ENCODE measurements at regions not wholly inside any gene's neighbourhood (a gene's known extent, or its start where the extent isn't known, plus 50 kb on each side); places are given as distances from the start of the nearest gene placed in this dataset.

DNA sequence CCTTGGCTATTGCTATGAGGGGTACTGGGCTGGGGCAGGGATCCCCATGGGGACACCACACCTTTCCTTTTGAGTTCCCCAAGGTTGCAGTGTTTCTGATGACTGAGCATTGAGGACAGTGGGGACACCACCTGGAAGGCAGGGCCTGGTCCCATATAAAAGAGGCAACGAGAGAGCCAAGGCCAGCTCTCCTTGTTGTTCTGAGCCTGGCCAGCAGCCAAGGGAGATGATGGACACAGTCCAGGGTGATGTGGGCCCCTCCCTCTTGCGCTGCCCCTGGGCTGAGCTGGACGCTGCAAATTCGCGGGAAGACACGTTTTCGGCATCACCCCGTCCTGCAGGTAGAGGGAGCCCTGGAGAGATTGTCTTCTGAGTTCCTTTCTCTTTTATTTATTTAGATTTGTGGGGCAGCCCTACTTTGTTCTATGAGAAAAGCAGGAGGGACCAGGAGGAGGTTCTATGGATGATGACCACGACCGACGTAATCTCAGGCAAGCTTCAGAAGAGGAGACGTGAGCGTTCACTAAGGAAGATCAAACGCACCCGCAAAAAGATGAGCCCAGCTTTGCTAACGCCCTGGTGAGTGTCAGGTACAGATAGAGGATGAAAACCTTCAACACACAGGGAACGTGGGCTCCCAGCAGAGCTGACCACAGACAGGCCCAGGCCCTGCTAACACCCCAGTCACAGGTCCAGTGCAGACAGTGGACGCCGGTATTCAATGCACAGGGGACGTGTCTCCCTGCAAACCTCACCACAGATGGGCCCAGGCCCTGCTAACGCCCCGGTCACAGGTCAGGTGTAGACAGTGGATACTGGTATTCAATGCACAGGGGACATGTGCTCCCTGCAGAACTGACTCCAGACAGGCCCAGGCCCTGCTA lies 97.4 kb downstream of the SHOX start:
- DNase-seq = no peak

DNA sequence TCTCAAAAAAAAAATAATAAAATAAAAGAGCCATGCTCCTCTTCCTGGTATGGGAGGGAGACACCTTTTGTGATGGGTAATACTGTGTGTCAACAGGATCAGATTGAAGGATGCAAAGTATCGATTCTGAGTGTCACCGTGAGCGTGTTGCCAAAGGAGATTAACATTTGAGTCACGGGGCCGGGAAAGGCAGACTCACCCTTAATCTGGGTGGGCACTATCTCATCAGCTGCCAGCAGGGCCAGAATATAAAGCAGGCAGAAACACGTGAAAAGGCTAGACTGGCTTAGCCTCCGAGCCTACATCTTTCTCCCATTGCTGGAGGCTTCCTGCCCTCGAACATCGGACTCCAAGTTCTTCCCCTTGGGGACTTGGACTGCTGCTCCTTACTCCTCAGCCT lies 95.4 kb downstream of the SHOX start:
- DNase-seq = no peak

DNA sequence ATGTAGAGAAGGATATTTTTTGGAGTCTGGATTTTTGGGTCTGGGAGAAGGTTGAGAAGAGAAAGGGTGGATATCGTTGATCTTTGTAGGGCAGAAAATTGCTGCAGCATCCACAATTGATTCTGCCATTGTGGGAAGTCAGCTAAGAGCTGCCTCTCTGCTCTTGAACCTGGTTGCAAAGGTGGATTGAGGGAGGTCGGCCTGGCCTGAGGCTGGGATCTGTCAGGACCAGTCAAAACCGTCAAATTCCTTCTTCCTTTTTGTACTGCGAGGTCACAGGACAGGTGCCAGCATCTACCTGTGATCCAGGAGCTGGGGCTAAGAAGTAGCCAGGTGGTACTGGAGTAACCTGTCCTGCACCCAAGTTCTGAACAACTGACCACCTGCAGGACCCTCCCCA lies 93.7 kb downstream of the SHOX start:
- no peak for DNase-seq

DNA sequence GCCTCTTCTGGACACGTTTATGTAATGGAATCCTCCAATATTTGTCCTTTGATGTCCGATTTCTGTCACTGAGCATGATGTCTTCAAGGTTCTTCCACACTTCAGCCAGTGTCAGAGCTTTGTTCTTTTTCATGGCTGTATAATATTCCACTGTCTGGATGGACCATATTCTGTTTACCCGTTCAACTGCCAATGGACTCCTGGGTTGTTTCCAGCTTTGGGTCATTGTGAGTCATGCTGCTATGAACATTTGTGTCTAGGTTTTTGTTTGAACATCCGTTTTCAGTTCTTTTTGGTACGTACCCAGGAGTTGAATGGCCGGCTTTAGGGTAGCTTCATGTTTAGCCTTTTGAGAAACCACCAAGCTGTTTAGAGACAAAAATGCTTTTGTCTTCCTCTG lies 93.2 kb downstream of the SHOX start:
- no peak for DNase-seq

DNA sequence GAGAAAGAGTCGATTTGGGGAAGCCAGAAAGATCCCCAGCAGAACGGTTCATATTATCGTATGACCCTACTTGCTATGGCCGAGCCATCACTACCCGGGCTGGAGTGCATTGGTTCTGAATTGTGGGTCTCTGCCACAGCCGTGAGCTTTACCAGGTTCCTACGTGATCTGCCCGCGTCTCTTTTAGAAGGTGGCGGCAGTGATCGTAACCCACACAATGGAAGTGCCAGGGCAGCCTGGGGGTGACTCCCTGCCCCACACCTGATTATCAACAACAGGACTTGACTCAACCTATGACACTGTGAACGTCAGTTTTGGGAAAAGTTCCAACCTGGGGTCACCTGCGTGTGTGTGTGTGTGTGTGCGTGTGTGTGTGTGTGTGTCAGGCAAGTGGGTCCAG lies 90.8 kb downstream of the SHOX start:
- no peak for DNase-seq

DNA sequence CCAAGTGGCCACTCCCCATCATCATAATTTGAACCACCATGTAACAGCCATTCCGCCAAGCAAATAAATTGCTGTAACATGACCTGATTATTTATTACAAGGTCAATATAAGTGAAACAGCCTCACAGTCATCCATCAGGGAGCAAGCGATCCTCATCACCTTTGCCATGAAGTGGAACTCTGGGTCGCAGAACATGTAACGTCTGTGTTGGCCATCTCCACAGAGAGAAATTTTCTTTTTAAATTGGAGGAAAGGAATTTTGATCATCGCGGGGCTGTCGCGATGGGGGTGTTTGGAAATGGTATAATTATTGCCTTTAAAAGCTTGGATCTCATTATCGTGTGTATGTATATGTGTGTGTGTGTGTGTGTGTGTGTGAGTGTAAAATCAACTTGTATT lies 90.2 kb downstream of the SHOX start:
- DNase-seq = no peak

DNA sequence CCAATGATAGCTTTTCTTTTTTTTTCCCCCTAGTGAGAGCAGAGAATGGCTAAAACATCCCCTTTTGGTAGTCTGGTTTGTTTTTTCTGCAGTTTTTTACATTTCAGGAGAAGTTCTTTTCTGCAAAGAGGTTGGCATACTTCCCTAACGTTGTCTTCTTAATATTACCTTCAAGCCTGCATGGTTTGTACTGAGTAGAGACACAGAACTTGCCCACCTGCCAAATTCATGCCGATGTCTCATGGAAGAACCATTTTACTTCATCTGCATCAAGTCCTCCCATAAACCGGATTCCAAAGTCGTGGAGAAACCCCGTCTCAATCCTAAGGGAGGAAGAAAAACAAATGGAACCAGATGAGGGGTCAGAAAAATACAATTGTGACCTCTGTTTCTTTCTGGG lies 89.7 kb downstream of the SHOX start:
- DNase-seq = no peak

DNA sequence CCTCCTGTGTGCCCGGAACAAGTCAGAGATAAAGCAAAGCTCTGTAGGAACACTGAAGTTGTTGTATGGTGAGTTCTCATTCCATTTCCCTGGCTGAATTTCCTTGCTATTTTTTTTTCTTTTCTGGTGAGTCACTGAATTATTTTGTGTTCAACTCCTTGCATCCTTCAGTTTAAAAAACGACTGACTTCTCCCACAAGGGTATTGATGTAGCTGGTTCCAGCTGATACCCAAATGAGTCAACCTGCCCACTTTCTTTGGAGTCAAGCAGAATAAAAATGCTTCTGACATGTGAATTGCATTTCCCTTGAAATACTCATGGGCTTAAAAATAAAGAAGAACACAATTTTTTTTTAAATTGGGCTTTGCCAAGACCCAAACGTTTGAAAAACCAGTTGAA lies 85.5 kb downstream of the SHOX start:
- DNase-seq = no peak

DNA sequence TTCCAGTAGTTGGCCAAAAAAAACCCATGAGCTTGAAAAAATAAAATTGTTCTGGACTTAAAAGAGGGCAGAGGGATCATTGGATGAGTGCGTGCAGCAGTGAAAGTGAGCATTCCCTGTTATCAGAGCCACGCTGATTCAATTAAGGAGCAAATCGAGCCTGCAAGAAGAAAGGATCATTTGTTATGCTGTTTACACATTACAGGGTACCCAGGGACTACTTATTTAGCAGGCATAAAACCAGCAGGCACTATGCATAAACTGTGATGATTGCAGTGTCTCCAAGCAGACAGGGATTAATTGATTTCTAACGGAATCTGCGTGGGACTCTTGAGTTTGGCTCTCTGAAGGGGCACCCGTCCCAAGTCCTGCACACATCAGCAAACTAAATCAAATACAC lies 83.5 kb downstream of the SHOX start:
- no peak for DNase-seq
